GM13976 (cell line): ENCODE measurements at regions not wholly inside any gene's neighbourhood (a gene's known extent, or its start where the extent isn't known, plus 50 kb on each side); places are given as distances from the start of the nearest gene placed in this dataset.

ENCODE experiments used
- DNase-seq: peaks from one replicate; pipeline ENCODE4 v3.0.0; 2012; ENCODE audit warnings: low spot score
- in situ Hi-C: fragments of 300-500 bp; cut with MboI; formaldehyde crosslinking; loops from one replicate; pipeline ENCODE4 v1.12.0; 2022; ENCODE audit warnings: low sequenced_read_pairs, mixed read lengths, inconsistent platforms; ENCODE audit not compliant: unreplicated experiment
- TF ChIP-seq, protein P1 (sequence below): IDR thresholded peaks from 2 replicates; pipeline ENCODE4 v1.5.1; 2012; ENCODE audit warnings: borderline replicate concordance, mild to moderate bottlenecking; ENCODE audit not compliant: insufficient read depth; ENCODE audit errors: extremely low read depth, missing control alignments, control extremely low read depth

DNA sequence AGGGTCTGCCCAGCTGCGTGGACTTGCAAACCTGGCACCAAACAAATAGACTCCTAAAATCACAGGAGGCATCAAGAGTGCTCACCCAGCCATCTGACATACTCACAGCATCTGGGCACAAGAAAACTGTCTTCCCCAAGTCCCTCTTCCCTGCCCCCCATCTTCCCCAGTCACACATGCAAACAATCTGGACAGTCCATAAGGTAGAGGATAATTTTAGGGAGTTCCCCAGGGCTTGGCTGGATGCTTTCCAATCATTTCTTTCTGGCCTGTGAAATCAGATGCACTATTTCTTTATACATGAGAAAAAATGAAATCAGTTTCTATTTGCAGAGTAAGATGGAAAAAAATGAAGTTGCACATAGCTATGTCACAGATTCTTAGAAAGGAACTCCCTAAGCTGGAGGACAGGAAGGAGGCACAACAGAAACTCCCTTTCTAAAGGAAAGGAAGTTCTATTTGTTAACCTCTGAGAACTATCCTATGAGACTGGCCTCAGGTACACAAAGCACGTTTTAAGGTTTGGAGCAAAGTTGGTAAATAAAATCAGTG is 342.3 kb downstream of the HNRNPD start:
- TF ChIP-seq, protein P1, sequence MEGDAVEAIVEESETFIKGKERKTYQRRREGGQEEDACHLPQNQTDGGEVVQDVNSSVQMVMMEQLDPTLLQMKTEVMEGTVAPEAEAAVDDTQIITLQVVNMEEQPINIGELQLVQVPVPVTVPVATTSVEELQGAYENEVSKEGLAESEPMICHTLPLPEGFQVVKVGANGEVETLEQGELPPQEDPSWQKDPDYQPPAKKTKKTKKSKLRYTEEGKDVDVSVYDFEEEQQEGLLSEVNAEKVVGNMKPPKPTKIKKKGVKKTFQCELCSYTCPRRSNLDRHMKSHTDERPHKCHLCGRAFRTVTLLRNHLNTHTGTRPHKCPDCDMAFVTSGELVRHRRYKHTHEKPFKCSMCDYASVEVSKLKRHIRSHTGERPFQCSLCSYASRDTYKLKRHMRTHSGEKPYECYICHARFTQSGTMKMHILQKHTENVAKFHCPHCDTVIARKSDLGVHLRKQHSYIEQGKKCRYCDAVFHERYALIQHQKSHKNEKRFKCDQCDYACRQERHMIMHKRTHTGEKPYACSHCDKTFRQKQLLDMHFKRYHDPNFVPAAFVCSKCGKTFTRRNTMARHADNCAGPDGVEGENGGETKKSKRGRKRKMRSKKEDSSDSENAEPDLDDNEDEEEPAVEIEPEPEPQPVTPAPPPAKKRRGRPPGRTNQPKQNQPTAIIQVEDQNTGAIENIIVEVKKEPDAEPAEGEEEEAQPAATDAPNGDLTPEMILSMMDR = no peak
- in situ Hi-C loops = no loop called here

DNA sequence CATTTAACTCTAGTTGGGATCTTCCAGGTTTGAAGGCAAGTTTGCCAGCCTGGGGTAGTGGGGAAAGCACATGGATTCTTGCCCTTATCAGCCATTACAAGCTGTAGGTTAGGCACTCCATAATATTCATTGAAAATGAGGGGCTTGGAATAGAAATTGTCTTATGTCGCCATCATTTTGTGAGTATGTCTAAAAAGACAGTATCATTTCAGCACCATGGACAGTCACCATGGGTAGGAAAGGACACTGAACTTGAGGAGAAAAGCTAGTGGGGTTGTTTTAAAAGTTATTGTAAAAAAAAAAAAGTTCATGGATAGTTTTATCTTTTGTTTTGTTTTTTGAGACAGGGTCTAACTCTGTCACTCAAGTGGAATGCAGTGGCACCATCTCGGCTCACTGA is 356.1 kb downstream of the HNRNPD start:
- TF ChIP-seq, protein P1 = no peak
- in situ Hi-C loops = no loop called here
- DNase-seq = peak; percentile 36

More for the DNA sequence above, 342.3 kb downstream of the HNRNPD start:
- DNase-seq = no peak

DNA sequence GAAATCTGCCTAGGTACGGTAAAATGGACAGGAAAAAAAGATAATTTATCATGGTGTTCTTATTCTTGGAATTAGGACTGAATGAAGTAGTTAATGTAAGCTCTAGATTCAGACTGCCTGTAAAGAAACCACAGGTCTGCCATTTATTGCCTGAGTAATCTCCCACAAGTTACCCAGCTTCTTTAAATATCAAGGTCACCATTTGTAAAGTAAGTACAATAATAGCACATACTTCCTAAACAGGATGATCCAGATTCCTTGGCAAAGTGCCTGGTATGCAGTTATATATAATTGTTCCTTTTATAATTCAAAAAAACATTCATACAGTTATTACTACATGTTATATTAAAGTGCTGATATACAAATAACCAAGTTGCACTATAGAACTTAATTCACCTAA is 368.6 kb downstream of the HNRNPD start:
- TF ChIP-seq, protein P1 = no peak
- in situ Hi-C loops = no loop called here
- DNase-seq = no peak

DNA sequence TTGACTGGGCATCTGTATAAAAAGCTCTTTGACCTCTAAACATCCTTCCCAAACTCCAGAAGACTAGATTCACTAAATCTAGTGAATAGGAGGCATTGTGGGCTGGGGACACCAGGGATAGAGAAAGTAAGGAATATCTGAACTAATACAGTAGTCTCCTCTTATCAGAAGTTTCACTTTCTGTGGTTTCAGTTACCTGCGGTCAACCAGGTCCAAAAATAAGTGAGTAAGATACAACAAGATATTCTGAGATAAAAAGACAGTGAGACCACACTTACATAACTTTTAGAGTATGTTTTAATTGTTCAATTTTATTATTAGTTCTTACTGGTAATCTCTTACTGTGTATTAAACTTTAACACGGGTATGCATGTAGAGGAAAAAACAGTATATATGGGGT is 376.5 kb downstream of the HNRNPD start:
- DNase-seq = no peak
- TF ChIP-seq, protein P1 = no peak
- in situ Hi-C loops = no loop called here

DNA sequence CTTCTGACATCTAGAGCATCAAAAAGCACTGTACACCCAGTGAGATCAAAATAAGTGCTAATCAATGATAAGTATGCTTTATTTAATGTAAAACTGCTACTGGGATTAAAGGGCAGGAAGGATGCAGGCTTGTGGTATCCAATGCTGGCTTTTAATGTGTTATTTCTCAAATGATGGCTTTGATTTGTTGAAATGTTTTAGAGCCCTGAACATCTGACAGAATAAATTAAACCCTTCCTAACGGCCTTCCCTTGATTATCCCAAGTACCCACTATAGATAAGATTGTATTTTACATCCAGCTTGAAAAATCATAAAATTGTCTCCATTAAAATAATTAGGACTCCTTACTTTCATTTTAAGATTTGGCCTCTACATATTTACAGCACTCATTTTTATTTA is 382.9 kb downstream of the HNRNPD start:
- no peak for DNase-seq
- in situ Hi-C loops = no loop called here
- TF ChIP-seq, protein P1 = no peak

DNA sequence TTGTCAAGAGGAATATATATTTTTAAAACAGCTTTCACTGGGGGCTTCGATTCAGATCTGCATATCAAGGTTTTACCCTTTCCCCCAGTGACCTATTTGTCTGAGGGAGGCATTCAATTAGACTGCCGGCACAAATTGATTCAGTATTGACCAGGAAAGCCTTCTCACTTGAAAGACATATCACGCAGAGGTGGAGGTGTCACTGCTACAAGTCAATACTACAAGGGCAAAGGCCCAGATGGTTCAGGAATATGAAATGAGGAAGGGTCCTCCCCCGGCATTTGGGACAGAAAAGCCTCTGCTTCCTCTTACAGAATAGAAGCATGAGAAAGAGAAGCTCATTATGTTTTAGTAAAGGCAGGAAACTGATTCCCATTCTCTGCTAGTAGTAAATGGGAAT is 383.6 kb downstream of the HNRNPD start:
- DNase-seq = no peak
- TF ChIP-seq, protein P1 = no peak
- in situ Hi-C loops = no loop called here
